ENCODE measurements at regions not wholly inside any gene's neighbourhood (a gene's known extent, or its start where the extent isn't known, plus 50 kb on each side); places are given as distances from the start of the nearest gene placed in this dataset.
"Not testable (repeated sequence)": the region's sequence is repeated elsewhere in the genome, so short reads cannot be mapped to it uniquely, and the experiment has no call there.

DNA sequence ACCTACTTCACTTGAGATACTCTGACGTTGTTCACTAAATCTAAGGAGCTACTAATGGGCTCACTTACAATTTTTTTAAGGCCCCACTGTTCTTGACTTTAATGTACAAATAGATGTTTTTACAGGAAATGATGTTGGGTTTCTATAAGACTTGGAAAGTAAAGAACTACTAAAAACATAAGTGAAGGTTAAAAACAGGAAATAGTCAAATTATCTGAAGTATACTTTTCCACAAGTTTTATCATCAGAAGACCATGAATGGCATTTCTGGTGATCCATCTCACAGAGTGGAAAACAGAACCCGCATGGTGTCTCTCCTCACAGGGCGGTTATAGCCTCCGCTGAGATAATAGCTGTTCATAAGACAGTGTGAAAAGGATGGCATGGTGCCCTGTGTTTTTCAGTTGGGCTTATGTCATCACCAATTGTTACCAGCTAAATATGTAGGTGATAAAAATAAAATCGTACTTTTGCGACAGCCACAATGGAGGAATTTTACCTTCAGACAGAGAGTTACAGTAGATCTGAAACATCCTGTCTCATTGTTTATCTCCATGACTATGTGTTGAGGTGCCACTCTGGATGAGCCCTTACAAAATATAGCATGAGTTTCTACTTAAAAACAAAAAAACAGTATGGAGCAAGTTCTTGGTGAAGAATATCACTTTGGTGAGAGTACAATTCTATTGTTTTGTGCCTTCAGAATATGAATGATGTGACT is 462.4 kb downstream of the RAP2B start:
- peak in 1 of 2 donors; percentile 33 for DNase-seq

DNA sequence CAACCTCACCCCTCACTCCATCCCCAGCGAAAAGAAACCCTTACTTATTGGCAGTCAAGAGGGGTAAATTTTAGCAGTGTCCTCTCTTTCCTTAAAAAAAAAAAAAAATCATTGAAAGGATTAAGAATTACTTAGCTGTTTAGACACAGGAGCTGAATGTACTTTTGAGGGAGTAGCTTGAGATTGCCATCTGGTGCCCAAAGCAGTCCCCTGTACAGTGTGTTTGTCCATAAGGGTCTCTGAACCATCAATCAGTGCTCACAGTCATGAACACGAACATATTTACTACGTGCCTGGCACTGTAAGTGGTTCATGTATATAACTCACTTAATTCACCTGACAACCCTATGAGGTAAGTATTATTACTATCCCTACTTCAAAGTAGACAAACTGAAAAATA is 463.5 kb downstream of the RAP2B start:
- no peak for DNase-seq

DNA sequence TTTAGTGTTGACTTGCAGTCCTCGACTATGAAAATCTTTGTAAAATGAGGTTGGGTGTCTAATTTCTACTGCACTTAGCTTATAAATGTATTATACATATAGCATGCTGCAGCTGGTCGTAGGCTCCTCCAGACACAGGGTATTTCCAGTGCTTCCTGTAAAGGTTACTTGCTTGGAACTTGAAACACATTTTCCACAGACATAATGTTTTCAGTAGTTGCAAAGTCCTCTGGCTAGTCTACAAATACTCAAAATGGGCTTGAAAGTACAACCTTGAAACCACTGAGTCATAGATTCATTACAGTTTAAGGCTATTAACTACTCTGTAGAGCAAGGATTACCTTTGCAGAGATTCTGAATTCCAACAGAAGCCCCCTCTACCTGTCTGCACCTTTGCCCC is 464.1 kb downstream of the RAP2B start:
- no peak for DNase-seq

DNA sequence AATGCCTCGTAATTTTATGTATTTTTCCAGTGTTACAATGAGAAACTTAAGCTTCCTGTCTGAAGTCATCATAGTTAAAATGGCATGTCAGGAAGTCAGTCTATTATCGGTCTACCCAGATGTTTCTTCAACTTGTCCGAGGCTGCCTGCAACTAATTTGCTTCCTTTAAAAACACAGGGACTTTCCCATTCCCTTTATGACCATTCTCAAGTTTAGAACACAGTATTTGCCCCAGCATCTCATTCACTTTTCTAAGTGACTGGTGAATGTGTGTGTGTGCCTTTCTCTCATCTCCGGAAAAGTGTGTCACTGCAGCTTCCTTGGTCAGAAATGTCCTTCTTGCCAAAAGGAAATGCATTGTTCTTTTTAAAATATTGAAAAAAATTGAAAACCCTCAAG is 466.6 kb downstream of the RAP2B start:
- peak in 1 of 2 donors; percentile 17 for DNase-seq

DNA sequence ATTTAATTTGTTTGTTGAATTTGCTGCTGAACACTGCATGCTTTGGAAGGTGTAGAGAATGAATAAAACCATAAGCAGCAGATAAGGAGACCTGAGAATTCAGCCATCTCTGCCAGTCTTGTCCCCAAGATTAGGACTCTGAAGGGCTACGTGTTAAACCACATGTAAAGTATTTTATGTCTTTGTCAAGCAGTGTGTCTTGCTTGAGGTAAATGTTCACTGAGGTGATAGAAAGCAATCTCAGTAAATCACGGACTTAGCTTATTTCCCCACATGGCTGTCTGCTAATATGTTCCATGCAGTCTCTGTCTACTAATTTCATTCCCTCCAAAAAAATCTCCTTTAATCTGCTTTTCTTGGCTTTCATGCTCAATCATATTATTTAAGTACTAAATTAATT is 467.1 kb downstream of the RAP2B start:
- no peak for DNase-seq

DNA sequence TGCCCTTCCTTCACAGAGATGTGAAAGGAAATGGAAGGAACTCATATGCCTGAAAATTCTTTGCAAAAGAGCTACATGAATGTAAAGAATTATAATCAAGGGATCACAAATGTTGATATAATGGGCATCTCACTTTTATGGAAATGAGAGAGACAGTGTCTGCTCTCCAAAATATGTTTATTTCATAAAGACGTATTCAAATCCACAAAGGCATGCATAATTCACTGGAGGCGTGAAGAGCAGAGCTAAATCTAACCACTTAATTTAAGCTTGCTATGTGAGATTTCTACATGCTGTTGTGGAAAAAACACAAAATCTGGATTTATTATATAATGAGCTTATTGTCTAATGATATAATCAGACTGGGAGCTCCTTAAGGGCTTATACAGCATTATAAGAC is 469.1 kb downstream of the RAP2B start:
- DNase-seq: no peak

DNA sequence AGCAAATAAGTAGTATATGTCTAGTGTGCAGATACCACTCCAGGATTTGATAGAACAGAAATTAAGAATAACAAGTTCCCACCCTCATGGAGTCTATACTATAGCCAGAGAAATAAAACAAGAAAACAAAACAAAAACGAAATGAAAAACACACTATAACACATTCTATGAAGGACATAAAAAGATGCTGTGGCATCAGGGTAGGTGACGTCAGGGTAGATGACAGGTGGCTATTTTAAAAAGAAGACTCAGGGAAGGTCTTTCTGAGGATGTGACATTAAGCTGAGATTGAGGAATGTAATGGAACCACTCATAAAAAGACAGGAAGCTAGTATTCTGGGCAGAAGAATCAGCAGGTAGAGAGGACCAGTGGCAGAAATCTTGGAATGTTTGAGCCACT is 469.6 kb downstream of the RAP2B start:
- no peak for DNase-seq

DNA sequence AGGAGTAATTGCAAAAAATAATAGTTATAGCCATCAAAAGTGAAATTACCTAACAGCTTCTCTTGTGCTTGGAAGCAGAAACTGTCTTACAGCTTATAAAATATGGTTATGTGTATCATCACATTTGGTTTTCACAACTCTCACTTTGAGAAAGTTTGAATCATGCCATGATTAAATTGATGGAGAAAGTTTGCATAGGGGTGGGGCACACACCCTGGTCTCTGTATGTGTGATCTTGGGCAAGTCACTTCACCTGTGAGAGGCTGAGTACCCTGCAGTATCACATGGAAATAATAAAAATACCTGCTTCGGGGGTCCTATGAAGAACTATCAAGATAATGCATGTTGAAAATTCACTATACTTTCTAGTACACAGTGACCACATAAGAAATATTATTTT is 471.4 kb downstream of the RAP2B start:
- no peak for DNase-seq

DNA sequence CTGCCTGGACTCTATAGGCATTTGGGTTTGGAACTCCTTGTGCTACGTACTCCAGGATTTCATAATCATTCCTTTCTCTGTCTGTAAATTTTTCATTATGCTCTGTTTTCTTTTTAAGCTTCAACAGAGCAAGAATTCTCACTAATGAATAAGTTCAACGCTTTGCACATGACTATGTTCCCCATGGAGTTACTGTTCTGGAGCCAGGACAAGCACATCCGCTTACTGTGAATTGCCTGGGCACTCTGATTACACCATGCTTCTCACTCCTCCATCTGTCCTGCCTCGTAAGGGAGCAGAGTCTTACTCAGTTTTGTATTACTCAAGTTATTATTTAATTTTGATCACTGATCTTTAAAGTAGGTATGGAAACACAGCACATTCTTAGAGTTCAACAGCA is 472.7 kb downstream of the RAP2B start:
- DNase-seq: no peak

DNA sequence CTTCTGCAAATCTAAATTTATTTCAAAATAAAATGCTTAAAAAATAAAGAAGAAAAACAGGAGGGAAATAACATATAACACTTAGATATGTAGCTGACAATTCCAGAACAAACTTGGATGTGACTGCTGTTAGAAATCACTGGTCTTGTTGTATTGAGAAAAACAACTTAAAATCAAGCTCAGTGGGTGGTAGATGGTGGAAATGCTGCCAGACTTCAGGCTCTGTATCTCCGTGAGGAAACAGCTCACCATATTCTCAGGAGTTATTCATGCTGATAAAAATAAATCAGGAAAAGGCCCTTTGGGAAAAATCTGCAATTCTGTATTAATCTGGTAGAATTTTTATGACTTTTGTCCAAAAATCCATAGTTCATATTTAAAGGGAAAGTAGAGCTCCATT is 477.6 kb downstream of the RAP2B start:
- DNase-seq: no peak

DNA sequence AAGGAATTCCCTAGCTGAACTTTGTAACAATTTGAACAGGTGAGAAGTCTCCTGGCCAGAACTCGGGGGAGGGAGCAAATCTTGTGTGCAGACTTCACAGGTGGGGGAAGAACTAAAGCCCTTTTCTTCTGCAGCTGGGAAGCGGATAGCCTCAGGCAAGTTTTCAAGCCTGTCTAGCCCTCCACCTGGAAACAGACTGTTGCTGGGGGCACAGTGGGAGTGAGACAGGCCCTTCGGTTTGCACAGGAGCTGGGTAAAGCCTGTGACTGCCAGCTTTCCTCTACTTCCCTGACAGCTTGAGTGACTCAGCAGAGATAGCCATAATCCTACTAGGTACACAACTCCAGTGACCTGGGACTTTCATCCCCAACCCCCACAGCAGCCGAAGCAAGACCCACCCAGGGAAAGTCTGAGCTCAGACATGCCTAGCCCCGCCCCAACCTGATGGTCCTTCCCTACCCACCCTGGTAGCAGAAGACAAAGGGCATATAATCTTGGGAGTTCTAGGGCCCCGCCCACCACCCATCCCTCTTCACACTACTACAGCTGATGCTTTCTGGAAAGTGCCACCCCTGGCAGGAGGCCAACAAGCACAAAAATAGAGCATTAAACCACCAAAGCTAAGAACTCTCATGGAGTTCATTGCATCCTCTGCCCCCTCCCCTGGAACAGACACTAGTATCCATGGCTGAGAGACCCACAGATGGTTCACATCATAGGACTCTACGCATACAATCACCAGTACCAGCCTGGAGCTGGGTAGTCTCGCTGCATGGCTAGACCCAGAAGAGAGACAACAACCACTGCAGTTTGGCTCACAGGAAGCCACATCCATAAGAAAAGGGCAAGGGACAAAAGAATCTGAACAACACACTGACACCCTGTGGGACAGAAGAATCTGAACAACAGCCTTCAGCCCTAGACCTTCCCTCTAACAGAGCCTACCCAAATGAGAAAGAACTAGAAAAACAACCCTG is 479.0 kb downstream of the RAP2B start:
- DNase-seq: no peak

DNA sequence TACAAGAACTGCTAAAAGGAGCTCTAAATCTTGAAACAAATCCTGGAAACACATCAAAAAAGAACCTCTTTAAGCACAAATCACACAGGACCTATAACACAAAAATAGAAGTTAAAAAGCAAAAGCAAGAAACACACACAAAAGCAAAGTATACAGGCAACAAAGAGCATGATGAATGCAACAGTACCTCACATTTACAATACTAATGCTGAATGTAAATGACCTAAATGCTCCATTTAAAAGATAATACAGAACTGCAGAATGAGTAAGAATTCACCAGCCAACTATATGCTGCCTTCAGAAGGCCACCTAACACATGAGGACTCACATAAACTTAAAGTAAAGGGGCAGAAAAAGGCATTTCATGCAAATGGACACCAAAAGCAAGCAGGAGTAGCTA is 478.6 kb upstream of the ARHGEF26 start:
- not testable (repeated sequence) for DNase-seq

DNA sequence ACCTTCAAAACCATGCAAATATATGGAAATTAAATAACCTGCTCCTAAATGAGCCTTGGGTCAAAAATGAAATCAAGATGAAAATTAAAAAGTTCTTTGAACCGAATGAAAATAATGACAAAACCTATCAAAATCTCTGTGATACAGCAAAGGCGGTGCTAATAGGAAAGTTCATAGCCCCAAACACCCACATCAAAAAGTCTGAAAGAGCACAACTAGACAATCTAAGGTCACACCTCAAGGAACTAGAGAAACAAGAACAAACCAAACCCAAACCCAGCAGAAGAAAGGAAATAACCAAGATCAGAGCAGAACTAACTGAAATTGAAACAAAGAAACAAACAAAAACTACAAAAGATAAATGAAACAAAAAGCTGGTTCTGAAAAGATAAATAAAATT is 477.7 kb upstream of the ARHGEF26 start:
- peak in 1 of 2 donors; percentile 37 for DNase-seq

DNA sequence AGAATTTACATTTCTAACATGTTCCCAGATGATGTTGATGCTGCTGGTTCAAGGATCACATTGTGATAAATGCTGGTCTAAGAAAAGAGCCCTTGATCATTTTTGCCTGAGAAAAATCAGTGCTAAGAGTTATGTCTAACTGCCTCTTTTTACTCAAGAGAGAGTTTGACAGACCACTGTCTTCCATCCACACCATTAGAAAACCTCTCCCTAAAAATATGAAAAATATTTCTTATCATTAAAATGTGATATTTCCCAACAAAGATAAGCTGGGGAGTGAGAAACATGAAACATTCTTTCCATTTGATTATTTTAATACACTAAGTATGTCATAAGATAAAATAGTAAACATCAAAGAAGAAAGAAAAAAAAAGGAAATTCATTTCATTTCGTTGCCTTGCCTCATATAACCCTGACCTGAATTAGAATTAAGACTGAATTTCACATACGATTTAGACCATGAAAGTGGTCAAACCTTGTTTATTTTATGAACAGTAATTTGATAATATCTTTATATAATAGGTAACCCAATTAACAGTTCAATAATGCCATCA is 471.8 kb upstream of the ARHGEF26 start:
- DNase-seq: no peak

DNA sequence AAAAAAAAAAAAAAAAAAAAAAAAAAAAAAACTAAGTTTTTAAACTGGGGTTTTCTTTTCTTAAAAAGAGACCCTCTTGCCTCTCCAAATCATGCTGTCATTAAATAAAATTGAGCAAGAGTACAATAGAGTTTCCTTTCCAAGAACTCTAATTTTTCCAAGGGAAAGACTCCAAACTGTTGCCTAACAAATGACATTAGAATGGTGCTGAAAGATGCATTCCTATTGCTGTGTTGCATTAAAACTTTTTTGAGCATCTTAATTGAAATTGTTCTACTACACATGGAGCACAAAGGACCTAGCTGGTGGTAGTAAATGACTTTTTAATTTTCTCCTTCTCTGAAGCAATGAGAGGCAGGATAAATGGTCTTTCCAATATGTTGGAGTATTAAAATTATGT is 469.1 kb upstream of the ARHGEF26 start:
- DNase-seq: no peak

DNA sequence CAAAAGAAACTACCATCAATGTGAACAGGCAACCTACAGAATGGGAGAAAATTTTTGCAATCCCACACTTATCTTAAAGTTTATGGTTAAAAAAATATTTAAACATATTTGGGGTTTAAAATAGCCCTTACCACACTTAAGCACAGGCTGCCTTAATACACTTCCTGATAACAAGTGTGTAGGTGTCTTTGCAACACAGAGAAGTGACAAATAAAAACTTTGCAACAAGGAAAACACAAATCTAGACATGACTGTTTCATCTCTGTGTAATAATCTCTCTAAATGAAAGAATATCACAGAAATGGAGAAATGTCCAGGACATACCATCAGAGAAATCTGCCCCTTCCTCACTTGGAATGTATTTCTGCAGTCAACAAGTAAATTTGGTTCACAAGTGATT is 464.1 kb upstream of the ARHGEF26 start:
- no peak for DNase-seq

DNA sequence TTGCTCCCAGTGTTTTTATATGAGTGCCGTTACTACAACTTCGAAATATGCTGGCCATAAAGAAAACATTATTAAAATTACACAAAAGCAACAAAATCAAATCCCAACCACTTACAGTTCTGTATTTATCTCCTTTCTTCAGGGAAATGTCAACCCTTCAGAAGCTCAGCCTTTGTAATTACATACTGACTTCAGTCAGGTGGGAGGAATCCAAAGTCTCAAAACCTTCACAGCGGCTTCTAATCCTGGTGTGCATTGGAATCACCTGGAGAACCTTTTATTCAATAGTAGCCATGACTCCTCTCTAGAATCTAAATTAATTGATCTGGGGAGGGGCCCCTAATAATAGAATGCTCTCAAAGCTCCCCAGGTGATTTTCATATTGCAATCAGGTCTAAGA is 463.7 kb upstream of the ARHGEF26 start:
- DNase-seq: no peak

DNA sequence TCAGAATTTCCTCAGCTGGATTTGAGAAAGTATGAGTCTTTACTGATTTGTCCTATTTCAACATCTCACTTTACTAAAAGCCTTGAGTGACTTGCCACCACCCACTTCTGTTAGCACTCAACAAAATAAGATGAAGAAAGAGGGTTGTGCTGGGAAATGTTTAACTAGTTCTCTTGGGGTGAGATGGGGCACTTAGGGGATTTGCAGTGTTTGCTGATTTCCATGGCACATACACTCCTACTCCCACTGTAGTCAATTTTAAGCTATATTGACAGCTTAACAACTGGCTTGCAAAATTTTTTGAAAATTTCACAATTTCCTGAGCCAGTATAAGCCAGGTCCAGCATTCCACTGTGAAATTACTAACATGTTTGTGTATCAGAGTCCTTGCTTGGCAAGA is 463.1 kb upstream of the ARHGEF26 start:
- no peak for DNase-seq

DNA sequence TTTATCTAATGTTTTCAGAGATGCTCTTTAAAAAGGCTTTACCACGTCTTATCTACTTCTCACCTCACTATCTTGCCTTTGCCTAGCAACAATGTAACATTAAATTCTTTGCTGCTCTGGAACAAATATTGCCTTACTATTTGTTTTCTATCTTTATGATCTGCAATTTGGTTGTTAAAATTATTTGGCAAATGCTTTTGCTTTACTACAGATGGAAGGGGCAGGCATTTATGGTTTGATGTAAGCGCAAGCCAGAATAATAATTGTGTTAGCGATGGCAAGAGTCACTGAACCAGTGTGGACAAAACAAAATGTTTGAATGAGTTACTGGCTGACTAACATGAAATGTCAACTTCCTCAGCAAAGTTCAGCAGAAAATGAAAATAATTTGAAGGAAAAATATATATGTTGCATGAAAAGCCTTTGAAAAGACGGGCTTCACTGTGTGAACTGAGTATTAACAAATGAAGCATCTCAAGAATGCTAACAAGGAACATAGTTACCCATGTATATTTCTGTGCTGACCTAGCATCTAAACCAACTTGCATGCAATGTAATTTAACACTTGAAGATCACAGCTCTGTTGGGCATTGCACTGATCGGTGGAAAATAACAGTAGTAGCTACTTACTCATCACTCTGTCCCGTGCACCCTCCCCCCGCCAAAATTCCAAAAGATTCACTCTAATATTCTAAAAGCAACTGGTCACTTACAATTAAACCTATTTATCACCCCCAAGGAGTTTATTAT is 454.0 kb upstream of the ARHGEF26 start:
- DNase-seq: no peak

DNA sequence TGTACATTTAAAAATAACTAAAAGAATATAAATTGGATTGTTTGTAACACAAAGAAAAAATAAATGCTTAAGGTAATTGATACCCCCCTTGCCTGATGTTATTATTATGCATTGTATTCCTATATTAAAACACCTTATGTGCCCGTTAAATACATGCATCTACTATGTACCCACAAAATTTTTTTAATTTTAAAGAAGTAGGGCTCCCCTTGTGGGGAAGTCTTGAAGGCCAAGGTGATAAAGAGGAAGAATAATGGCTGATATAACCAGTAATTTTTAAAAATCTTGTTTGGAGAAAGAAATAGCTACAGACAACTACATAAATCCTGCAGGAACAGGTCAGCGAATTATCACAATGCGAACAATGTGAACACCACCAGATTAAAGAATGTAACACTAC is 451.7 kb upstream of the ARHGEF26 start:
- no peak for DNase-seq

DNA sequence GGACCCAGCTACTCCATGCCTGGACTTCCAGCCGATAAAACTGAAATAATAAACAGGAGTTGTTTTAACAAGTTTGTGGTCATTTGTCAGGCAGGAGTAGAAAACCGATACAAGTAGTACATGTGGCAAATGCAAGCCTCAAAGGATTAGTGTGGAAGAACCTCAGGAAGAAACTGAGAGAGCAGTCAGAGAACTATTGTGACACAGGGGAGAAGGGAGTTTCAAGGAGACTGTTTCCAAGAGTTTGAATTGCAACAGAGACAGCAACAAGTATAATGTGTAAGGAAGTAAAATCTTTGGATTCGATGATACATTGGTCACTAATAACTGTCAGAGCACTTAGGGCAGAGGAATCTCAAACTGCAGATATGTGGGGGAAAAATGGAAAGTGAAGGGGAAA is 450.6 kb upstream of the ARHGEF26 start:
- DNase-seq: no peak

DNA sequence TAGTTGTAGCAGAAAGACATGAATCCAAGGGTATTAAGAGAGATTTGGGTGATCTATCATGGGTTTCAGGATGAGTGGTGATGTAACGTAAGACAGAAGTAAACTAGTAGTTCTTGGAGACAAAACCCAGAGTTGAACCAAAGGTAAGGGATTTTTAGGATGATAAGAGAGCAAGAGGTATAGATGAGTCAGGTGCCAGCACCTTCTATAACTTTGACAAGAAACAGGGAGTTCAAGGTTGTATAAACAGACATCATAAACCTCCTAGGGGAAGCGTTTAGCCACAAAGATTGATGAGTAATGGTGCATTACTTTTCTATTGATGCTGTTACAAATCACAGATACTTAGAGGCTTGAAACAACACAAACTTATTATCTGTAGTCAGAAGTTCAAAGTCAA is 447.3 kb upstream of the ARHGEF26 start:
- no peak for DNase-seq

DNA sequence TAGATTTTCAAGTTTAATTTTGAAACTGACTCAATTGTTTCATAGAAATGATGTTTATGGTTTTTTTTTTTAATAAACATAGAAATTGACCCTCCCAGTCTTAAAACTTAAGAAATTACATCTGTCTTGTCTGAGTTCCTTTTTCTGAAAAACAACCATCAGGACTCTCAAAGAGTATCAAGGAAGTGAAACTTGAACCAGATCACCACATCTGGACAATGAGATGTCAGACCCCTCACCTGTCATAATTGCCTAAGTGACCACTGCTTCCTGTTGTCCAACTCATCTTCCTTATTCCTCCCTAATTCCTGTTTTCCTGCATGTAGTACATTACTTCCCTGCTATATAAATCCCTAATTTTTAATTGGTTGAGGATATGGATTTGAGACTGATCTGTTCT is 441.5 kb upstream of the ARHGEF26 start:
- no peak for DNase-seq

Measured in CD4-positive, alpha-beta T cell treated with Interleukin-1 beta for 1 hour (primary cell).